ENCODE measurements at regions not wholly inside any gene's neighbourhood (a gene's known extent, or its start where the extent isn't known, plus 50 kb on each side); places are given as distances from the start of the nearest gene placed in this dataset.

DNA sequence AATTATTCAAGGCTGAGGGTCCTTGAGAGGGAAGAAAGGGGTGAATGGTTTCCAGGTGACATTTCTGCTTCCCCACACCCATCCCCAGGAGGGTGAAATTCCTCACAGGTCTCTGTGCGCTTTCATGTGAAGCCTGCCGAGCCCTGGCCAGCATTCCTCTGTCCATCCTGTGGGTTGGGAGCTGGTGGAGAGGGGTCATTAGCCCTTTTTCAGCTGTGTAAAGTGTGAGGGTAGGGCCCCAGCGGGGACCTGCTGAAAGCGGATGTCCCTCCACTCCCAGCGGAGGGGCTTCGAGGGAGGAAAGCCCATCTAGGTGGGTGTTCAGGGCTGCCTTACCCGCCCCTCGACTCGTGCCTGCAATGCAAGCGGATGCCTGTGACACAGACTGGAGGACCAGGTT, 53.3 kb upstream of the DLX4 start:
- no TSS peak for BruUV-seq (replicated peaks)
- ATAC-seq (no peak), FAIRE-seq (no peak), DNase-seq (ENCODE audit: low read depth, low spot score) (no peak)
- peaks cover 7 to 16% of the 10 kb centered on the region in 2 experiments for H3K27me3 ChIP-seq (replicated peaks in 1 of 2; ENCODE audit: control insufficient read depth in 2 of 2, insufficient read depth in 2 of 2, low read length in 1 of 2)
- no peaks in the 10 kb centered on the region for H3K9me3 ChIP-seq (replicated peaks; ENCODE audit: control insufficient read depth, insufficient read depth, low read length)
- ChIA-PET POLR2A (no interaction called here), CTCF (interaction anchor here (2.2 kb wide), 1 partner anchor 81 kb away, joined by 9 read pairs; no protein-coding TSS in a partner anchor), SMC1A (ENCODE audit: uncharacterized antibody, unreplicated experiment) (no interaction called here), RAD21 (ENCODE audit: unreplicated experiment) (no interaction called here)
- no peak overlapping the region for H3K9ac ChIP-seq (ENCODE audit: control insufficient read depth, insufficient read depth, low read length)
- no peak overlapping the region for H2AFZ ChIP-seq (ENCODE audit: control insufficient read depth, low read depth, low read length)
- no peak overlapping the region for H3K27ac ChIP-seq (ENCODE audit: control insufficient read depth, insufficient read depth)
- in situ Hi-C loops (cut with MboI) (no loop called here), intact Hi-C loops (cut with micrococcal nuclease; ENCODE audit: unreplicated experiment) (no loop called here)
- H3K4me3 ChIP-seq = no peak overlapping the region
- no peaks in the 10 kb centered on the region for H4K20me1 ChIP-seq (ENCODE audit: control insufficient read depth, insufficient read depth)
- H3K4me2 ChIP-seq (ENCODE audit: control insufficient read depth, insufficient read depth) = no peak overlapping the region
- no peaks in the 10 kb centered on the region for H3K79me2 ChIP-seq (ENCODE audit: control insufficient read depth, insufficient read depth, low read length)
- H3K4me1 ChIP-seq (ENCODE audit: control insufficient read depth, insufficient read depth, low read length) = no peaks in the 10 kb centered on the region
- 35% methylated on average over 10 of the region's 10 CpGs for WGBS (ENCODE audit: insufficient coverage, insufficient replicate concordance, low lambda C conversion rate, missing lambda C conversion rate)
- no peak for TF ChIP-seq ZNF217 (IDR thresholded peaks at IDR 0.05)
- TF ChIP-seq IKZF2 (IDR thresholded peaks at IDR 0.05) = no peak
- TF ChIP-seq SREBF2 (IDR thresholded peaks at IDR 0.05; ENCODE audit: low read length) = no peak
- TF ChIP-seq ZNF24 (IDR thresholded peaks at IDR 0.05) = no peak
- TF ChIP-seq, protein P1, sequence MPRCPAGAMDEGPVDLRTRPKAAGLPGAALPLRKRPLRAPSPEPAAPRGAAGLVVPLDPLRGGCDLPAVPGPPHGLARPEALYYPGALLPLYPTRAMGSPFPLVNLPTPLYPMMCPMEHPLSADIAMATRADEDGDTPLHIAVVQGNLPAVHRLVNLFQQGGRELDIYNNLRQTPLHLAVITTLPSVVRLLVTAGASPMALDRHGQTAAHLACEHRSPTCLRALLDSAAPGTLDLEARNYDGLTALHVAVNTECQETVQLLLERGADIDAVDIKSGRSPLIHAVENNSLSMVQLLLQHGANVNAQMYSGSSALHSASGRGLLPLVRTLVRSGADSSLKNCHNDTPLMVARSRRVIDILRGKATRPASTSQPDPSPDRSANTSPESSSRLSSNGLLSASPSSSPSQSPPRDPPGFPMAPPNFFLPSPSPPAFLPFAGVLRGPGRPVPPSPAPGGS (IDR thresholded peaks at IDR 0.05; ENCODE audit: borderline replicate concordance, insufficient read depth, low read depth, low read length, poor library complexity, severe bottlenecking) = no peak
- no peak for TF ChIP-seq ASH2L (IDR thresholded peaks at IDR 0.05; ENCODE audit: borderline replicate concordance, low read depth)
- no peak for TF ChIP-seq MYC (IDR thresholded peaks at IDR 0.05; ENCODE audit: insufficient read depth, insufficient read length, insufficient replicate concordance, low read length, severe bottlenecking)
- TF ChIP-seq SIN3A (IDR thresholded peaks at IDR 0.05; ENCODE audit: low read depth, low read length) = no peak
- TF ChIP-seq, protein P2, sequence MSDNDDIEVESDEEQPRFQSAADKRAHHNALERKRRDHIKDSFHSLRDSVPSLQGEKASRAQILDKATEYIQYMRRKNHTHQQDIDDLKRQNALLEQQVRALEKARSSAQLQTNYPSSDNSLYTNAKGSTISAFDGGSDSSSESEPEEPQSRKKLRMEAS (IDR thresholded peaks at IDR 0.05; ENCODE audit: low read depth, low read length) = no peak
- no peak for TF ChIP-seq HDAC6 (IDR thresholded peaks at IDR 0.05; ENCODE audit: unreplicated experiment)
- TF ChIP-seq EED (IDR thresholded peaks at IDR 0.05; ENCODE audit: low read depth) = no peak
- TF ChIP-seq RAD21 (IDR thresholded peaks at IDR 0.05; ENCODE audit: insufficient read depth, low read depth, low read length) = no peak
- TF ChIP-seq, protein P3, sequence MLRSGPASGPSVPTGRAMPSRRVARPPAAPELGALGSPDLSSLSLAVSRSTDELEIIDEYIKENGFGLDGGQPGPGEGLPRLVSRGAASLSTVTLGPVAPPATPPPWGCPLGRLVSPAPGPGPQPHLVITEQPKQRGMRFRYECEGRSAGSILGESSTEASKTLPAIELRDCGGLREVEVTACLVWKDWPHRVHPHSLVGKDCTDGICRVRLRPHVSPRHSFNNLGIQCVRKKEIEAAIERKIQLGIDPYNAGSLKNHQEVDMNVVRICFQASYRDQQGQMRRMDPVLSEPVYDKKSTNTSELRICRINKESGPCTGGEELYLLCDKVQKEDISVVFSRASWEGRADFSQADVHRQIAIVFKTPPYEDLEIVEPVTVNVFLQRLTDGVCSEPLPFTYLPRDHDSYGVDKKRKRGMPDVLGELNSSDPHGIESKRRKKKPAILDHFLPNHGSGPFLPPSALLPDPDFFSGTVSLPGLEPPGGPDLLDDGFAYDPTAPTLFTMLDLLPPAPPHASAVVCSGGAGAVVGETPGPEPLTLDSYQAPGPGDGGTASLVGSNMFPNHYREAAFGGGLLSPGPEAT (IDR thresholded peaks at IDR 0.05; ENCODE audit: low read depth) = no peak
- TF ChIP-seq RBBP5 (conservative IDR thresholded peaks at IDR 0.05) = no peak
- no peak for TF ChIP-seq IKZF1 (conservative IDR thresholded peaks at IDR 0.05)
- no peaks in the 10 kb centered on the region for H3K36me3 ChIP-seq (ENCODE audit: control insufficient read depth in 2 of 2, insufficient read depth in 2 of 2, low read length in 1 of 2)
